ENCODE measurements at regions not wholly inside any gene's neighbourhood (a gene's known extent, or its start where the extent isn't known, plus 50 kb on each side); places are given as distances from the start of the nearest gene placed in this dataset.

- peak in 2 of 12 donors; percentile 4 to 7 for TF ChIP-seq CTCF (IDR thresholded peaks at IDR 0.05)
- TF ChIP-seq POLR2A (IDR thresholded peaks at IDR 0.05), result no peak
These were observed 215.5 kb upstream of the KCNMB2 start for GRCh38 chr3:178320456-178321351.

All from heart left ventricle (tissue), 13 donors.